GM19468 (cell line): ENCODE measurements at regions not wholly inside any gene's neighbourhood (a gene's known extent, or its start where the extent isn't known, plus 50 kb on each side); places are given as distances from the start of the nearest gene placed in this dataset.
"Not testable (repeated sequence)": the region's sequence is repeated elsewhere in the genome, so short reads cannot be mapped to it uniquely, and the experiment has no call there.

Experiments
- ATAC-seq: cut with Tn5 transposase; IDR thresholded peaks from one replicate; pipeline ENCODE4 v1.9.1; 2021; ENCODE audit warnings: mild to moderate bottlenecking, moderate library complexity, moderate number of reproducible peaks; ENCODE audit not compliant: unreplicated experiment; ENCODE audit errors: extremely low read depth

- no peak for ATAC-seq
These were observed 73.5 kb upstream of the CARMIL1 start for GRCh38 chr6:25205629-25206028.

GRCh38 chr6:25207453-25208155, 71.6 kb upstream of the CARMIL1 start:
- not testable (repeated sequence) for ATAC-seq

- no peak for ATAC-seq
These were observed 63.3 kb upstream of the CARMIL1 start for GRCh38 chr6:25215881-25216280.

DNA sequence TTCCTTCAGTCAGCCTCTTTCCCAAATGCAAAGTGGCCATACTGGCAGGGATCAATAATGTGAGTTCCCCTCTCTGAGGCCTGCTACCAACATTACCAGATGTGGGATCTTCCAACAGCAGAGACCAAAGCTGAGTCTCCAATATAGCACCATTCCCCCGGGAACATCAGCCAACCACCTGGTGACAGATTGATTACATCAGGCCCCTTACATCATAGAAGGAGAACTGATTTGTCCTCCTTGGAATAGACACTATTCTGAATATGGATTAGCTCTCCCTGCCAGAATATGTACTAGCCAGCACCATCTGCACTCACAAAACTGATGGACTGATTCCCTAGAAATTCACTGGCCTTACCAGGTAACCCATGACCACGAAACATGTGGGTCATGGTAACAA, 61.9 kb upstream of the CARMIL1 start:
- no peak for ATAC-seq

DNA sequence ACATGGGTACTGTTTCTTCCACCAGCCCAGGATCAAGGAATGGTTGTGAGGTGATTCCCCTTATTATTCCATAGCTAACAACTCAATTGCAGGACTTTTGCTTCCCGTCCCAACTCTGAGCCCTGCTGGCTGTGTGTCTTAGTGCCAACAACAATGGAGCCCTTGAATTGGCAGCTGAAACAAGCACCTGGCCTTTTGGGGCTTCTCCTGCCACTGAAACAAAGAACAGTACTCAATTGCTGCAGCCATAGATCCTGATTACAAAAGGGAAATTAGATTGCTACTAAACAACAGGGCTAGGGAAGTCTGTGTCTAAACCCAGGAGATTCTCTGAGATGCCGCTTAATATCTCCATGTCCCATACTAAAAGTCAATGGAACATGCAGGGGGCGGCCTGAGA, 61.3 kb upstream of the CARMIL1 start:
- no peak for ATAC-seq

DNA sequence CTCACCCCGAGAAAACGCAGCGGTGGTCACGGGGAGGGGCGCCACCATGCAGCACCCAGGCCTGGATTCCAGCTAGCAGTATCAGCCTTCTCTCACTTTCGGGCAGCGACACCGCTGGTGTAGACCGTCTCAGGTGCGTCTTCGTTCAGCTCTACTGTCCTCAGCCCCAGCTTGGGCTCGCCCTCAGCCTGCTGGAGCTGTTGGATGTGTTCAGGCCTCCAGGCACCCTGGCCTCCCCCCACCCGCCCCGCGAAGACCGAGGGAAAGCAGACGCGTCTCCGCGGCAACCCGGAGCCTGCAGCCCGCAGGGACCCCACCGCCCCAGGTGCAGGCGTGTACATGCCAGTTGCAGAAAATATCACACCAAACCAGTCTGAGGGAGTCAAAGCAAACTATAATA, 60.8 kb upstream of the CARMIL1 start:
- no peak for ATAC-seq

- ATAC-seq: no peak
These were observed 59.8 kb upstream of the CARMIL1 start for GRCh38 chr6:25219216-25219916.

DNA sequence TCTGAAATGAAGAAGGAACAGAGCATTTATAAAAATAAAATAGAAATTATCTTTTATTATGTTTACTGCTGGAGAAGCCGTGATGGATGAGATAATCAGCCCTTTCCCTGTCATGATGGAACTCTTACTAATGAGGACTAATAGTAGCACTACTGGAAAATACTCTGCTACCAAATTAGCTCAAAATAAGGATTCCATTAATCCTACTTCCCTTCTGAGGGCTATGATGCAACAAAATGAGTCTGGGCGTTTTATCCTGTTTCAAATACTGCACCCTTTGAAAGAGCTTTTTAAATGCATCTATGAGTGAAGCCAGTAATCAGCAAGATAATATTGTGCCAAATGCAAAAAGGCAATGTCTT, 59.3 kb upstream of the CARMIL1 start:
- no peak for ATAC-seq

DNA sequence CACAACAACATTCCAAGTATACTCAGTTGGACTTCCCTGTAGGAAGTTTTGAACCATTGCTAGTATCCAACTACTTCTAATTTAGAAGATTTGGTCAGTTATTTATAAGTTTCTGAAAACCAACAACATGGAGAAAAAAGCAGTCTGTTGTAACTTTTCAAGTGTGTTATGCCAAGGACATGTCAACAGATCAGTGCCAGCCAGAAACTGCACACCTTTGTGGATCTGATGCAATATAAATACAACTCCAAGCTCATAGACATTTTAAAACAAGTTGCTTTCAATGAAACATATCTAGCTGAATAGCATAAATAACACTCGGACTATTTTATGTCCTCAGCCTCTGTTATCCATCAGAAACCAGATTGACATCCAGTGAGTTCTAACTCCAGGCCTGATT, 58.3 kb upstream of the CARMIL1 start:
- ATAC-seq: no peak

DNA sequence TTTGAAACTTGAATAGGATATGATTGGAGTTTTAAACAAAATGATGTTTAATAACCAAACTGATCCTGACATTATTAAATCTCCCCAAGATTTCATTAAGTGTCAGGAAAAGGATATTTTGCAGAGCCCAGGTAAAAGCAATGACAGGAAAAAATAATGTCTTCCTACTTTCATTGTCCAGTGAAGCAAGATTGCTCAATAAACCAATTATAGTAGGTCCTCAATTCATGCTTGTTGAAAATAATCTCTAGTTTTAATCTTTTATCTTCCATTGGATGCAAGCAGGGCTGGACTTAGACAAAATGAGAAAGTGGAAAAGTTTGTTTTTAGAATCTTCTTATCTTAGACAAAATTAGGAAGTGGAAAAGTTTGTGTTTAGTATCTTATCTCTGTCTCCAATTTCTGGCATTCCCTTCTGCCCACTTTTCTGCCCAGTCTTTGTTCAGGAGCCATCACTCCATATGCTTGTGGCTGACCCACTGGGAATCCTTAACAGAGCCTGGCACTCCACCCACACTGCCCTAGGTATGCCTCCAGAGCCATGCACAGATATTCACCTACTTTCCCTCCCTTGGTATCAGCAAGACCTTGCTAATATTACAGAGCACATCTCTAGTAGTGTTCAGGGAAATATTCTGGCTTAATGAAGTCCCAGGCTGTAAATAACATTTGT, 57.0 kb upstream of the CARMIL1 start:
- no peak for ATAC-seq

DNA sequence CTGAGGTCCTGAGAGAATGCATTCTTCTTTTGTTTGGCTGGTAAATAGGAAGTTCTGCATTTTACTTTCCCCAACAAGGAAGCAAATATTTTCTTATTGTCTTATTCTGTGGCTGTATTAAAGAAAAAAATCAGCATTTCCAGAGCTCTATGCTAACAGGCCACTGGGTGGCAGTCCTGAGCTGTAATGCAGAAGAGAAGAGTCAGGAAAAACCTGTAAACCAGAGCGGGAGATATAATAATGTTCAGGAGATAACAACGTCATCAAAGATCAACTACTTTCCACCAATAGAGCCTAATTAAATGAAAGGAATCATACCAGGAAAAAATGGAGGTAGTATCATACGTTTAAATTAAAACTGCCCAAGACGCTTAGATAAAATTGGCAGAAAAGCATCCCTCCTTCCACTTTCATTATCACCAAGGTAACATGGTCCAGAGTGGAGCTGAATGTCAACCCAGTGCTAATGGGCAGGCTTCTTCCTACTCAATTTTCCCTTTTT, 55.6 kb upstream of the CARMIL1 start:
- no peak for ATAC-seq

DNA sequence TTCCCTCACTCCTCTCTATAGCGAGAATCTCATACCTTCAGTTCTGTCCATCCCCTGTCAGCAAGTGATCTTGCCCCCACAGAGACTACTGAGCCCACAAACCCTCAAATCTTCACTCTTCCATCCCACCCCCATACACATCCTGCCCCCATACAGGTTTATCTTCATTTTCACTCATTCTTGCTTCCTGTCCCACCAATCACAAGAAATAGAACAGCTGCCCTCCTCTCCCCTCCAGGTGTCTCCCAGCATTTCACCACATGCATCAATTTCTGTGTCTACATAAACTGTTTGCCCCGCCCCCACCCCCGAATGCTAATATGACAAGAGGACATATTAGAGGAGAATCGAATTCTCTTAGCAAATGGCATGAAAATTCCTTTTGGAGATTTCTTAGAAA, 54.9 kb upstream of the CARMIL1 start:
- no peak for ATAC-seq

GRCh38 chr6:25227854-25228253, 51.3 kb upstream of the CARMIL1 start:
- no peak for ATAC-seq
